NCI-H2081 treated with DMSO at 0.1 percent for 48 hours (cell line): ENCODE measurements at regions not wholly inside any gene's neighbourhood (a gene's known extent, or its start where the extent isn't known, plus 50 kb on each side); places are given as distances from the start of the nearest gene placed in this dataset.
A peak's percentile ranks its signal among the peaks of the same experiment; 100 is the strongest.

Experiments
- DNase-seq: peaks from one replicate; lab custom pipeline; 2025; lab: John Stamatoyannopoulos, UW

DNA sequence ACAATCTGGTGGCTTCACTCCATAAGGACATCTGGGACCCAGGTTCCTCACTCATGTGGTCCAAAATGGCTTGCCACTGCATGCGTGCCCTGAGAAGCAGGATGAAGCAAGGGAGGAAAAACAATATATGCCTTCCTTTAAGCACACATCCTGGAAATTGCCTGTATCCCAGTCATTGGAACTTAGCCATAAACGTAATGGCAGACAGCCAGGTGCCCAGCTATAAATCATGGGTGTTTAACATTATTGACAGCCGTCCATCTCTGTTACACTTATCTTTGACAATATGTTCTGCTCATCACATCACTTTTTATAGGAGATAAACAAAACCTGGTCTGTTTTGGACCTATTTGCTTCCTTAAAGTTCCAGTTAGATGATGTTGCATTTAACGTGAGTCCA, 181.0 kb downstream of the AASDH start:
- no peak for DNase-seq

GRCh38 chr4:56200275-56200674, 187.0 kb downstream of the AASDH start:
- no peak for DNase-seq

DNA sequence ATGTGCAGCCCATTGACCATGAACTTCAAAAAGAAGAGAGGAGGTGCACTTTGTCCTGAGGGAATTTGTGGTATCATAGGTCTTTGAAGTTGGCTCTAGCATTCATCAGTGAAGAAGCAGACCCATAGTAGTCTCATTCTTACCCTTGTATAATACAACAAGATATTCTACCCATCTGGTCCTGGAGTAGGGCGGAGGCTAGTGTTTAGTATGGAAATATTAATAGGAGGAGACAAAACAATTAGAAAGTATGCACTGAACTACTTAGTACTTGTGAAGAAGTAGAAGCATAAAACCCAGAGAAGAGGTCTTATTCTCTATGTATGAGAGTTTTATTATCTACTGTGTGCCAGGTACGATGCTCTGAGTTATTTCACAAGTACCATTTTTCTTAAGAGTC, 189.0 kb downstream of the AASDH start:
- no peak for DNase-seq

GRCh38 chr4:56197387-56197786, 189.9 kb downstream of the AASDH start:
- no peak for DNase-seq

GRCh38 chr4:56195025-56195424, 192.3 kb downstream of the AASDH start:
- no peak for DNase-seq

DNA sequence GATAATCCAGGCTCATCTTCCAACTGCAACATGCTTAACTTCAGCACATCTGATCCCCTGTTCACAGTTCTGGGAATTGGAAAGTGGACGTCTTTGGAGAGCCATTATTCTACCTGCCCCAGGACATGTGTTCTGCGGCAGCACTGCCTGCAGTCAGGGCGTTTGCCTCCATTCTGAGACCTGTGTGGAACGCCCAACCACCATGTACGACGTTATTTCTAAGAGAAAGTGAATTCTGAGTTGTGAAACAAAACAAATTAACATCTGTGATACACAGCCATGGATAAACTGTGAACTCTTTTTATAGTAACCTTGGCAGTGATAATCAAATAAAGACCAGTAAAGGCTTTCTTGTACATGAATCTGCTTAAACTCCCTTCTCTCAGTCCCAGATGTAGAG, 195.8 kb downstream of the AASDH start:
- DNase-seq = no peak

DNA sequence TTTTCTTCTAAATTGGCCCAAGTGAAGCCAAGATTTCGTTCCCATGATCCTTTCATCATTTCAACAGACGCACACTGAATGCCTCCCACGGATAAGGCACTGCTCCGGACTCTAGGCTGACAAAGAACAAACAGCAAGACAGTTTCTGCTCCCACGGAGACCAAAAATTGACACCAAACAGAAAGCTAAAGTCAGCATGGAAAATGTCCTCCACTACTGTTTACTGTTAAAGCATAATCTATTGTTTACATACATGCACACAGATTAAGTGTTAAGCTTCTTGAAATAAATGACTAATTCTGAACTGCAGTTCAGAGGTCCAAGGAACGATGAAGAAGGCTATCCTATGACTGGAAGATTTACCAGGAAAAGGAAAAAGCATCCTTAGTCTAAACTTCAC, 199.6 kb downstream of the AASDH start:
- no peak for DNase-seq

- no peak for DNase-seq
These were observed 200.3 kb downstream of the AASDH start for GRCh38 chr4:56186808-56187523.

- no peak for DNase-seq
These were observed 201.4 kb downstream of the AASDH start for GRCh38 chr4:56185901-56186300.

DNA sequence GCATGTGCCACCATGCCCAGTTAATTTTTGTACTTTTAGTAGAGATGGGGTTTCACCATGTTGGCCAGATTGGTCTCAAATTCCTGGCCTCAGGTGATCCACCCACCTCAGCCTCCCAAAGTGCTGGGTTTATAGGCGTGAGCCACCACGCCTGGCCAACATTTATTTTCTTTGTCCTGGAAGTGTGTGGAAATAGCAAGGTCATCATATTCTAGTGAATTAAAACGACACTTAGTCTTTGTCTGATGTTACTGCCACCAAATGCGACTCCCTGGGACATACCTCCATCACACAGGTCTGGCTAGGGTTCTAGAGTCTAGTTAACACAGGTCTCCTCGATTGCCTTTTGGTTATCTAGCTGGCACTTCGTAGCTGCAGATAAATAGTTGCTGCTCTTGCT, 203.1 kb downstream of the AASDH start:
- DNase-seq = no peak

- no peak for DNase-seq
These were observed 203.8 kb downstream of the AASDH start for GRCh38 chr4:56183344-56183959.

GRCh38 chr4:56182356-56182755, 204.9 kb downstream of the AASDH start:
- no peak for DNase-seq

- DNase-seq = no peak
These were observed 205.9 kb downstream of the AASDH start for GRCh38 chr4:56181140-56181953.

DNA sequence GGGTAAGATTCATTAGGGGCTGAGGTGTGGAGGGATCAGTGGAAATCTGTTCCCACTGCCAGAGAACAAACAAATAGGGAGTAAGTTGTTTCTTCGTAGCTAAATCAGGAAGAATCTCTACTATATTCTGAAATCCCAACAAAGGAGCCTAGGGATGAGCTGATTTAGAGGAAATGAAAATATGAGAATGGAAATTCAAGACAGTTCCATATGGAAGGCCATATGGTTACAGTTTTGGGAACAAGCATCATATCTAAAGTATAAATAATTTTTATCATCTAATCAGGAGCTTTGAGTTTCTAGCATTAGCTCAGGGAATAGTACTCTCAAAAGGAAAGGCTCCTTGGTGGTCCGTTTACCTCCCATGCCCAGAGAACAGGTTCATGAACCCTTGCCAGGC, 218.2 kb downstream of the AASDH start:
- no peak for DNase-seq

DNA sequence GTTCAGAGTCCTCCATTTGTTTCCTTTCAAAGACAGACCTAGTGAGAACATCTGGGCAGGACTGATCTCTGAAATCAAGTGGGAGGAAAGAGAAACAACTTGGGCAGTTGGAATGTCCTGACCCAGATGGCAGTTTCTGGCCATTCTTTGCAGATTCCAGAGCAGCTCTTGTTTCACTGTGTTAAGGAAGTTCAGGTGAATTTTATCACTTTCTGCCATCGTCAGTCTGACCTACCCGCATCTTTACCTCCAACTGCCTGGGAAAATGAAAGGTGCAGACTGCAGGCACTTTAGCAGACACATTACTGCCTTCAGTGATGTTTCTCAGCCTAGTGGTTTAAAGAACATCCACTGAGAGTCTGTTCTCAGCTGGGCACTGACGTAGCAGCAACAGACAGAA, 216.2 kb downstream of the CEP135 start:
- DNase-seq = no peak

DNA sequence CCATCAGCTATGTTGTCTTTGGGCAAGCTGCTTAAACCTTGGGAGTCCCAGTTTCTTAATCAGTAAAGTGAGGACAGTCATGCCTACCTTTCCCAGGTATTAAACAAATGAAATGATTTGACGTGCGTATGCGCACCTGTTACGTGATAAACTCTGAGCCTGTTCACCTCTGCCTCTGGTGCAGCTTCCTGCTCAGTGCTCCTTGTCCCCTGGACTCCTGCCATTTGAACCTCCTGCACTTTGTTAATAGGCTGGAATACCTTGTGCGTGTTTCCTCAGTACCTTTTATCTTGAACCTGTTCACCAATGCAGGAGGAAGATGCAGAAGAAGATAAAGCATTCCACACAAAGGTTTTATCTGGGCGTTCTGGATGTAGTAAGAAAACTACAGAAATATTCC, 211.9 kb downstream of the CEP135 start:
- DNase-seq = no peak

- DNase-seq = peak; percentile 33
These were observed 209.7 kb downstream of the CEP135 start for GRCh38 chr4:56158483-56158882.

DNA sequence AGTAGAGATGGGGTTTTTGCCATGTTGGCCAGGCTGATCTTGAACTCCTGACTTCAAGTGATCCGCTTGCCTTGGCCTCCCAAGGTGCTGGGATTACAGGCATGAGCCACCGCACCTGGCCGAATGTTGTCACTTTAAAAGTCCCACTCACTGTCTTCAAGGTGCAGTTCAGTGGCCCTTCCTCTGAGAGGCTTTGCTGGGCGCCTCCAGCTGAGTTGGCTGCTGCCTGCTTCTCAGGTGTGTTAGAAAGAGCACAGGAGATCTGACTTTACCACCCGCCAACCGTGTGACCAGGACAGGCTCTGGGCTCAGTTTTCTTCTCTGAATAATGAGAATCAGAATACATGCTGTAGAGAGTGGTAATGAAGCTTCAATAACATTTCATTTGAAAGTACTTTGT, 207.4 kb downstream of the CEP135 start:
- no peak for DNase-seq

DNA sequence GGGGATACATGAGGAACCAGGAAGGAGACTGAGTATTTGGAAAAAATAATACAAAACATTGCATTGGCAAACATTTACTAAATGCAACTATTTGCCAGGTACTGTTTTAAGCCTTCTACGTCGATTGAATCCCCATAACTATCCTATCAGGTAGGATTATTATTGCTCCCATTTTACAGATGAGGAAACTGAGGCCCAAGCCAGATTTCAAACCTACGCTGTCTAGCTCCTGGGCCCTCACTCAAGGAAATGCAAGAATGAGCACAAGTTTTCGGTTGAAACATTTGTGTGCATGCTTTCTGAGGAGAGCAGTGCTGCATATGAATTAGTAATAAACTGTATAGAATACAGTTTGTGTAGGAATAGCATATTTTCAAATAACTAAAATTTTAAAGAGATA, 206.7 kb downstream of the CEP135 start:
- DNase-seq = no peak

DNA sequence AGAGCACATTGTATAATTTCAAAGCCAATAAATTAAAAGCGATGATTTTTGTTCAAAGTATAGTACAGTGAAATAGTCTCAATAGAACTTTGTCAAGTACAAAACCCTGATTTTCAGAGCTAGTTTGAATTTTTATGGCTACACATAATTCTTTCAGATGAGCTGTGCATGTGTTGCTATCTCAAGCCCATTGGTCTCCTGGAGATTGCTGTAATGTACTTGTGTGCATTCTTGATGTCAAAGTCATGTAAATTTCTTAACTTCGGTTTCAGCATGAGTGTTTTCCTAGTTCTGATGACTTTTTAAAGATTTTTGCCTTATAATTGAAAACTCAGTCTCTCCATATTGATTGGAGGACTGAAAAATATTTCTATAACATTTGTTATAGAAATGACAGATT, 200.8 kb downstream of the CEP135 start:
- no peak for DNase-seq

GRCh38 chr4:56148428-56148827, 199.7 kb downstream of the CEP135 start:
- DNase-seq = no peak

DNA sequence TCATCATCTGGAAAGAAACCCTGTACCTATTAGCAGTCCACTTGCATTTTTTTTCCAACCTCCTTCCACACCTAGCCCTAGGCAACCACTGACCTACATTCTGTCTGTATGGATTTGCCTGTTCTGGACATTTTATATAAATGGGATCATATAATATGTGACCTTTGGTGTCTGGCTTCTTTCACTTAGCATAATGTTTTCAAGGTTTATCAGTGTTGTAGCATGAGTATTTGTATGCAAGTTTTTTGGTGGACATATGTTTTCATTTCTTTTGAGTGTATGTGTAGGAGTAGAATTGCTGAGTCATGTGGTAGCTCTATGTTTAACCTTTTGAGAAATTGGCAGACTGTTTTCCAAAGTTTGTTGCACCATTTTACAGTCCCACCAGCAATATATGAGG, 198.6 kb downstream of the CEP135 start:
- no peak for DNase-seq

DNA sequence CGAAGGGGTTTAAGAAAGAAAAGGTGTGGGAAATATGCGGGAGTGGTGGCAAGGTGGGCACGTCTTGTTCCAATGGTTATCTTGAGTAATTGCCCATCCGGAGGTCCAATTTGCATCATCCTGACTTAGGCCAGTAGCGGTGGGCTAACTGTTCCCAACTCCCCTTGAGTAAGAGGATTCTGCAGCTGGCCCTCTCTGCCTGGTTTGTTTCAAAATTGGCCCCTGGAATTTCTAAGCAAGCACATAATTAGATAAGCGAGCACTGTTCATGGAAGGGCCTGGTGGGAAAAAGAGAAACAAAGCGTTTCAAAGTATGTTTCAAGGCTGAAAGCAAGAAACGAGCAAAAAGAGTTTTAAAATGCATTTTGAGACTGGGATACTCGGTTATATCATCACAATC, 198.2 kb downstream of the CEP135 start:
- no peak for DNase-seq
